ENCODE measurements at regions not wholly inside any gene's neighbourhood (a gene's known extent, or its start where the extent isn't known, plus 50 kb on each side); places are given as distances from the start of the nearest gene placed in this dataset.

GRCh38 chr12:75571656-75572205, 60.3 kb upstream of the KRR1 start:
- no peak overlapping the region for H3K27ac ChIP-seq (ENCODE audit: low read depth, low read length)
- DNase-seq (ENCODE audit: low read depth in 4 of 6, low spot score in 6 of 6) = no peak
- H3K36me3 ChIP-seq (ENCODE audit: control insufficient read depth, insufficient read depth, low read length) = no peaks in the 10 kb centered on the region
- 40% methylated on average over 1 of the region's 2 CpGs for WGBS (ENCODE audit: insufficient coverage)
- no peaks in the 10 kb centered on the region for H3K4me1 ChIP-seq (ENCODE audit: control insufficient read depth, insufficient read depth, low read length)
- no peaks in the 10 kb centered on the region for H3K27me3 ChIP-seq (ENCODE audit: control insufficient read depth, insufficient read depth, low read length)
- no peaks in the 10 kb centered on the region for H3K9me3 ChIP-seq (ENCODE audit: control insufficient read depth, insufficient read depth, low read length)
- H3K4me3 ChIP-seq (ENCODE audit: low read depth, low read length) = no peak overlapping the region

- peak in 1 of 6 donors; percentile 77 for DNase-seq (ENCODE audit: low read depth in 4 of 6, low spot score in 6 of 6)
- H3K27me3 ChIP-seq (ENCODE audit: control insufficient read depth, insufficient read depth, low read length) = no peaks in the 10 kb centered on the region
- no peak overlapping the region for H3K27ac ChIP-seq (ENCODE audit: low read depth, low read length)
- H3K4me3 ChIP-seq (ENCODE audit: low read depth, low read length) = no peak overlapping the region
- H3K9me3 ChIP-seq (ENCODE audit: control insufficient read depth, insufficient read depth, low read length) = no peaks in the 10 kb centered on the region
- H3K4me1 ChIP-seq (ENCODE audit: control insufficient read depth, insufficient read depth, low read length) = no peaks in the 10 kb centered on the region
- WGBS (ENCODE audit: insufficient coverage) = no CpG with 5 or more reads among the region's 3 CpGs
- no peaks in the 10 kb centered on the region for H3K36me3 ChIP-seq (ENCODE audit: control insufficient read depth, insufficient read depth, low read length)
These were observed 59.8 kb upstream of the KRR1 start for GRCh38 chr12:75571204-75571603.

GRCh38 chr12:75568801-75569200, 57.4 kb upstream of the KRR1 start:
- H3K27me3 ChIP-seq (ENCODE audit: control insufficient read depth, insufficient read depth, low read length) = no peaks in the 10 kb centered on the region
- no peaks in the 10 kb centered on the region for H3K36me3 ChIP-seq (ENCODE audit: control insufficient read depth, insufficient read depth, low read length)
- H3K27ac ChIP-seq (ENCODE audit: low read depth, low read length) = no peak overlapping the region
- H3K4me3 ChIP-seq (ENCODE audit: low read depth, low read length) = no peak overlapping the region
- no peaks in the 10 kb centered on the region for H3K9me3 ChIP-seq (ENCODE audit: control insufficient read depth, insufficient read depth, low read length)
- no peaks in the 10 kb centered on the region for H3K4me1 ChIP-seq (ENCODE audit: control insufficient read depth, insufficient read depth, low read length)
- DNase-seq (ENCODE audit: low read depth in 4 of 6, low spot score in 6 of 6) = peak in 1 of 6 donors; percentile 62
- 80% methylated on average over 1 of the region's 3 CpGs for WGBS (ENCODE audit: insufficient coverage)

GRCh38 chr12:75568393-75568792, 57.0 kb upstream of the KRR1 start:
- no peaks in the 10 kb centered on the region for H3K9me3 ChIP-seq (ENCODE audit: control insufficient read depth, insufficient read depth, low read length)
- no peaks in the 10 kb centered on the region for H3K27me3 ChIP-seq (ENCODE audit: control insufficient read depth, insufficient read depth, low read length)
- 45% methylated on average over 2 of the region's 4 CpGs for WGBS (ENCODE audit: insufficient coverage)
- DNase-seq (ENCODE audit: low read depth in 4 of 6, low spot score in 6 of 6) = peak in 1 of 6 donors; percentile 54
- H3K36me3 ChIP-seq (ENCODE audit: control insufficient read depth, insufficient read depth, low read length) = no peaks in the 10 kb centered on the region
- no peak overlapping the region for H3K27ac ChIP-seq (ENCODE audit: low read depth, low read length)
- no peak overlapping the region for H3K4me3 ChIP-seq (ENCODE audit: low read depth, low read length)
- no peaks in the 10 kb centered on the region for H3K4me1 ChIP-seq (ENCODE audit: control insufficient read depth, insufficient read depth, low read length)

DNA sequence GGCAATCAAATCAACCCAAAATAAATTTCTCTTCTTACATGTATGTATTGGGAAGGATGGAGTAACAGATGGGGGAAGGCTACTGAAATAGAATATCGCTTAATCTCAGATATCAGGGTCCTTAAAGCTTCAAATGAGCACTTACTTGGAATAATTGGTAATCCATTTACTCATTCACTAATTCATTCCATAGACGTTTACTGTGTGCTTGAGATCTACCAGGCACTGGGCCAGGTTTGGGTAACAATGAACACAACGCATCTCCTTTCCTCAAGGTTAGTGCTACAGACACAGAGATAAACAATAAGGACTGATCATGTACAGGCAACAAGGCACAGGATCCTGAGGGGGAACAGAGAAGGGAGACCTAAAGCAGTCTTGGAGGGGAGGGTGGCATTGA, 54.4 kb upstream of the KRR1 start:
- Histone ChIP-seq H3K9me3 (ENCODE audit: control insufficient read depth, insufficient read depth, low read length) (no peaks in the 10 kb centered on the region), H3K27me3 (ENCODE audit: control insufficient read depth, insufficient read depth, low read length) (no peaks in the 10 kb centered on the region), H3K4me3 (ENCODE audit: low read depth, low read length) (no peak overlapping the region), H3K36me3 (ENCODE audit: control insufficient read depth, insufficient read depth, low read length) (no peaks in the 10 kb centered on the region), H3K4me1 (ENCODE audit: control insufficient read depth, insufficient read depth, low read length) (no peaks in the 10 kb centered on the region), H3K27ac (ENCODE audit: low read depth, low read length) (no peak overlapping the region)
- DNase-seq (ENCODE audit: low read depth in 4 of 6, low spot score in 6 of 6) = no peak
- WGBS (ENCODE audit: insufficient coverage) = no CpG with 5 or more reads among the region's 3 CpGs

GRCh38 chr12:75564852-75565251, 53.4 kb upstream of the KRR1 start:
- Histone ChIP-seq H3K4me3 (ENCODE audit: low read depth, low read length) (no peak overlapping the region), H3K36me3 (ENCODE audit: control insufficient read depth, insufficient read depth, low read length) (no peaks in the 10 kb centered on the region), H3K4me1 (ENCODE audit: control insufficient read depth, insufficient read depth, low read length) (no peaks in the 10 kb centered on the region), H3K27ac (ENCODE audit: low read depth, low read length) (no peak overlapping the region), H3K27me3 (ENCODE audit: control insufficient read depth, insufficient read depth, low read length) (no peaks in the 10 kb centered on the region), H3K9me3 (ENCODE audit: control insufficient read depth, insufficient read depth, low read length) (no peaks in the 10 kb centered on the region)
- peak in 2 of 6 donors; percentile 7 to 67 for DNase-seq (ENCODE audit: low read depth in 4 of 6, low spot score in 6 of 6)
- WGBS (ENCODE audit: insufficient coverage) = 51% methylated on average over 2 of the region's 4 CpGs

- no peak overlapping the region for H3K27ac ChIP-seq (ENCODE audit: low read depth, low read length)
- H3K4me1 ChIP-seq (ENCODE audit: control insufficient read depth, insufficient read depth, low read length) = no peaks in the 10 kb centered on the region
- no peaks in the 10 kb centered on the region for H3K27me3 ChIP-seq (ENCODE audit: control insufficient read depth, insufficient read depth, low read length)
- no peaks in the 10 kb centered on the region for H3K9me3 ChIP-seq (ENCODE audit: control insufficient read depth, insufficient read depth, low read length)
- no peaks in the 10 kb centered on the region for H3K36me3 ChIP-seq (ENCODE audit: control insufficient read depth, insufficient read depth, low read length)
- no peak overlapping the region for H3K4me3 ChIP-seq (ENCODE audit: low read depth, low read length)
- WGBS (ENCODE audit: insufficient coverage) = 31% methylated on average over 2 of the region's 2 CpGs
- DNase-seq (ENCODE audit: low read depth in 4 of 6, low spot score in 6 of 6) = no peak
These were observed 53.0 kb upstream of the KRR1 start for GRCh38 chr12:75564398-75564797.

DNA sequence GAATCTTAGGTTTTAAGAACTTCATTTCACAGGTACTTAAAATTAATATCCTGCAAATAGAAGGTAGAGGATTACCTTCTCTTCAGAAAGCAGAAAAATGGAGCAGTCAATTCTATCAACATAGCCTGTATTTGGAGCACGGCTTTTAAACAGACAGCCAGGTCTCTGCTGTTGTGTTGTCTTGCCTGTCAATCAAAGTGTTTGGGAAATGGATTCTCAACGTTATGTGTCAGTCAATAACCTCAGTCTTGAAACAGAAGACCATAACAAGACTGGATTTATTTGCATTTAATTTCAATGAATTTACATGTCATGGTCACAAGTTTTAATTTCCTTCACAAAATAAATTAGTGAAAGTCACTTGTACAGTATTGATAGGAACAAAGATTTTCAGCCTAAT, 51.9 kb upstream of the KRR1 start:
- no CpG with 5 or more reads among the region's 2 CpGs for WGBS (ENCODE audit: insufficient coverage)
- Histone ChIP-seq H3K27ac (ENCODE audit: low read depth, low read length) (no peak overlapping the region), H3K4me1 (ENCODE audit: control insufficient read depth, insufficient read depth, low read length) (no peaks in the 10 kb centered on the region), H3K4me3 (ENCODE audit: low read depth, low read length) (no peak overlapping the region), H3K36me3 (ENCODE audit: control insufficient read depth, insufficient read depth, low read length) (no peaks in the 10 kb centered on the region), H3K27me3 (ENCODE audit: control insufficient read depth, insufficient read depth, low read length) (no peaks in the 10 kb centered on the region), H3K9me3 (ENCODE audit: control insufficient read depth, insufficient read depth, low read length) (no peaks in the 10 kb centered on the region)
- DNase-seq (ENCODE audit: low read depth in 4 of 6, low spot score in 6 of 6) = peak in 1 of 6 donors; percentile 57

DNA sequence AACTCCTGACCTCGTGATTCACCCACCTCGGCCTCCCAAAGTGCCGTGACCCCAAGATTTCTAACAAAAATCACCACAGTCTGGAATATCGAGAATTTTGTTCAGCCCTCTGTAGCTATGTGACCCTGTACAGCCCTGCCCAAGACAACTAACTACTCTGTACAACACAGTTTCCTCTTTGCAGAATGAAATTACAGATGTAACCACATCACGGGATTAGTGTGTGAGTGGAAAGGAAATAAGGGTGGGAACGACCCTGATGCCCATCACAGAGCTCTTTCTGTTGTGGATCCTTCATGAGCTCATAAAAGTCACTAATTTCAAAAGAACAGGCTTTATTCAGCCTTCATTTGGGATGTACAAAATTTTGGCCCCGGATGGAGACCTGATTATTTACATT, 50.5 kb upstream of the KRR1 start:
- no peak overlapping the region for H3K27ac ChIP-seq (ENCODE audit: low read depth, low read length)
- H3K9me3 ChIP-seq (ENCODE audit: control insufficient read depth, insufficient read depth, low read length) = no peaks in the 10 kb centered on the region
- H3K4me3 ChIP-seq (ENCODE audit: low read depth, low read length) = no peak overlapping the region
- DNase-seq (ENCODE audit: low read depth in 4 of 6, low spot score in 6 of 6) = no peak
- no peaks in the 10 kb centered on the region for H3K4me1 ChIP-seq (ENCODE audit: control insufficient read depth, insufficient read depth, low read length)
- H3K36me3 ChIP-seq (ENCODE audit: control insufficient read depth, insufficient read depth, low read length) = no peaks in the 10 kb centered on the region
- H3K27me3 ChIP-seq (ENCODE audit: control insufficient read depth, insufficient read depth, low read length) = no peaks in the 10 kb centered on the region
- WGBS (ENCODE audit: insufficient coverage) = 93% methylated on average over 2 of the region's 7 CpGs

Measured in spinal cord (tissue), 9 donors.